Testis (tissue), 2 donors: ENCODE measurements at regions not wholly inside any gene's neighbourhood (a gene's known extent, or its start where the extent isn't known, plus 50 kb on each side); places are given as distances from the start of the nearest gene placed in this dataset.

Experiments used
- CTCF ChIP-seq, 3 experiments: fragments of 450-650 bp in 2 of 3; fragments of 200-600 bp in 1 of 3; sonication (generic) in 1 of 3; IDR thresholded peaks; one replicate each; pipeline ENCODE4 v1.5.1; 2016 to 2019; ENCODE audit warnings: antibody characterized with exemption in 3 of 3, mild to moderate bottlenecking in 2 of 3, moderate library complexity in 1 of 3
- POLR2A ChIP-seq: fragments of 450-650 bp; IDR thresholded peaks from one replicate; pipeline ENCODE4 v1.6.1; 2017; ENCODE audit warnings: antibody characterized with exemption, mild to moderate bottlenecking, moderate library complexity

- TF ChIP-seq POLR2A, result no peak
- no peak for TF ChIP-seq CTCF (IDR thresholded peaks at IDR 0.05)
These were observed 292.8 kb upstream of the RGS18 start for GRCh38 chr1:191865479-191865878.
